A673 (cell line): ENCODE measurements at regions not wholly inside any gene's neighbourhood (a gene's known extent, or its start where the extent isn't known, plus 50 kb on each side); places are given as distances from the start of the nearest gene placed in this dataset.

Experiments used
- EZH2 ChIP-seq: fragments of 200-600 bp; sonication (generic); IDR thresholded peaks from 2 replicates; pipeline ENCODE4 v1.6.1; 2017; ENCODE audit warnings: borderline replicate concordance, low read depth, mild to moderate bottlenecking, mixed read lengths, antibody characterized with exemption, low read length; ENCODE audit not compliant: poor library complexity, severe bottlenecking
- TF ChIP-seq, protein P1 (sequence below): fragments of 300-800, 200-600 bp; sonication (generic); conservative IDR thresholded peaks from 2 replicates; pipeline ENCODE4 v1.5.1; 2017; ENCODE audit warnings: low read depth, mild to moderate bottlenecking, antibody characterized with exemption, low read length, moderate library complexity, mixed read lengths

- TF ChIP-seq, protein P1, sequence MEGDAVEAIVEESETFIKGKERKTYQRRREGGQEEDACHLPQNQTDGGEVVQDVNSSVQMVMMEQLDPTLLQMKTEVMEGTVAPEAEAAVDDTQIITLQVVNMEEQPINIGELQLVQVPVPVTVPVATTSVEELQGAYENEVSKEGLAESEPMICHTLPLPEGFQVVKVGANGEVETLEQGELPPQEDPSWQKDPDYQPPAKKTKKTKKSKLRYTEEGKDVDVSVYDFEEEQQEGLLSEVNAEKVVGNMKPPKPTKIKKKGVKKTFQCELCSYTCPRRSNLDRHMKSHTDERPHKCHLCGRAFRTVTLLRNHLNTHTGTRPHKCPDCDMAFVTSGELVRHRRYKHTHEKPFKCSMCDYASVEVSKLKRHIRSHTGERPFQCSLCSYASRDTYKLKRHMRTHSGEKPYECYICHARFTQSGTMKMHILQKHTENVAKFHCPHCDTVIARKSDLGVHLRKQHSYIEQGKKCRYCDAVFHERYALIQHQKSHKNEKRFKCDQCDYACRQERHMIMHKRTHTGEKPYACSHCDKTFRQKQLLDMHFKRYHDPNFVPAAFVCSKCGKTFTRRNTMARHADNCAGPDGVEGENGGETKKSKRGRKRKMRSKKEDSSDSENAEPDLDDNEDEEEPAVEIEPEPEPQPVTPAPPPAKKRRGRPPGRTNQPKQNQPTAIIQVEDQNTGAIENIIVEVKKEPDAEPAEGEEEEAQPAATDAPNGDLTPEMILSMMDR = no peak
- no peak for TF ChIP-seq EZH2
Measured at GRCh38 chr2:201546576-201546975, 95.0 kb downstream of the STRADB start.
